A549 (cell line): ENCODE measurements at regions not wholly inside any gene's neighbourhood (a gene's known extent, or its start where the extent isn't known, plus 50 kb on each side); places are given as distances from the start of the nearest gene placed in this dataset.

Source experiments
- ATAC-seq, 2 experiments: fragments of 200-7000 bp in 1 of 2; fragments of >200 bp in 1 of 2; cut with Nextera tagmentation in 1 of 2; cut with Tn5 transposase in 1 of 2; 3 replicates each; pipeline versions ENCODE4 v1.8.0 to v1.9.1; 2018 to 2020; ENCODE audit warnings: mild to moderate bottlenecking in 1 of 2, moderate library complexity in 1 of 2
- CTCF ChIA-PET: fragments of 300-600 bp; sonication (Branson Sonifier 250); formaldehyde crosslinking; extraction: SDS; loops from one replicate; lab custom pipeline; 2021; ENCODE audit warnings: antibody characterized with exemption, inconsistent platforms; lab: Yijun Ruan, JAX
- POLR2A ChIA-PET: fragments of 350-600 bp; formaldehyde crosslinking; extraction: SDS; loops from one replicate; lab custom pipeline; 2021; ENCODE audit warnings: antibody characterized with exemption, inconsistent platforms; lab: Yijun Ruan, JAX
- DNase-seq, 2 experiments: peaks; one replicate each; pipeline versions ENCODE4 v3.0.0 to v3.0.0-alpha.2; 2011 to 2016; ENCODE audit warnings: low read depth in 1 of 2, low spot score in 1 of 2
- FAIRE-seq: peaks from 2 replicates; lab custom pipeline; 2011; peaks lifted over from hg19 to GRCh38; lab: Jason Lieb, UNC
- H3K27ac ChIP-seq, 2 experiments: fragments of >200 bp; sonication (Bioruptor Twin); formaldehyde crosslinking; 3 replicates each; pipeline ENCODE4 v1.5.1; 2016 to 2017
- H3K4me1 ChIP-seq: fragments of >200 bp; sonication (Bioruptor Twin); formaldehyde crosslinking; 3 replicates; pipeline ENCODE4 v1.6.1; 2016
- H3K4me2 ChIP-seq: fragments of >200 bp; sonication (Bioruptor Twin); formaldehyde crosslinking; 3 replicates; pipeline ENCODE4 v1.6.1; 2016
- H3K4me3 ChIP-seq: fragments of >200 bp; sonication (Bioruptor Twin); formaldehyde crosslinking; 3 replicates; pipeline ENCODE4 v1.5.1; 2016
- H3K9me3 ChIP-seq: fragments of >200 bp; sonication (Bioruptor Twin); formaldehyde crosslinking; 3 replicates; pipeline ENCODE4 v1.6.1; 2016
- BHLHE40 ChIP-seq: IDR thresholded peaks from 2 replicates; pipeline ENCODE4 v1.6.1; 2012; ENCODE audit warnings: low read depth, low read length, inconsistent platforms
- EP300 ChIP-seq, 2 experiments: fragments of >200 bp; sonication (Bioruptor Twin); formaldehyde crosslinking; IDR thresholded peaks; 2 replicates in 1 of 2; 3 replicates in 1 of 2; pipeline ENCODE4 v1.6.1; 2016 to 2017
- FOSB ChIP-seq: fragments of 250-450 bp; sonication (Bioruptor Pico); IDR thresholded peaks from 2 replicates; pipeline ENCODE4 v1.5.0; 2020; ENCODE audit warnings: mild to moderate bottlenecking, moderate library complexity
- FOSL2 ChIP-seq, 2 experiments: fragments of 450-650 bp in 1 of 2; fragments of >200 bp in 1 of 2; sonication (Bioruptor Twin) in 1 of 2; formaldehyde crosslinking; IDR thresholded peaks; 2 replicates each; pipeline versions ENCODE4 v1.5.0 to v1.6.1; 2016 to 2020; ENCODE audit warnings: mild to moderate bottlenecking in 1 of 2, moderate library complexity in 1 of 2
- HDAC2 ChIP-seq: fragments of 200-600 bp; sonication (generic); IDR thresholded peaks from 2 replicates; pipeline ENCODE4 v1.6.1; 2016
- HES2 ChIP-seq: fragments of >200 bp; sonication (Bioruptor Twin); formaldehyde crosslinking; IDR thresholded peaks from 2 replicates; pipeline ENCODE4 v1.6.1; 2016
- HOXB13 ChIP-seq: fragments of 250-450 bp; sonication (Bioruptor Pico); IDR thresholded peaks from 2 replicates; pipeline ENCODE4 v1.5.0; 2020; ENCODE audit warnings: low read depth, mild to moderate bottlenecking, moderate library complexity
- KDM5A ChIP-seq: fragments of 200-600 bp; sonication (generic); IDR thresholded peaks from 2 replicates; pipeline ENCODE4 v1.6.1; 2016; ENCODE audit warnings: antibody characterized with exemption, mild to moderate bottlenecking
- MAFK ChIP-seq: fragments of 450-650 bp; IDR thresholded peaks from 2 replicates; pipeline ENCODE4 v1.6.1; 2014; ENCODE audit not compliant: partially characterized antibody
- MAZ ChIP-seq: fragments of 150-350 bp; IDR thresholded peaks from 2 replicates; pipeline ENCODE4 v1.6.1; 2014; ENCODE audit warnings: antibody characterized with exemption, low read depth, low read length, borderline replicate concordance
- MYC ChIP-seq: IDR thresholded peaks from 2 replicates; pipeline ENCODE4 v1.6.1; 2012; ENCODE audit warnings: mild to moderate bottlenecking, inconsistent platforms, low read length, improper control_type of control experiment, borderline replicate concordance
- NFE2L2 ChIP-seq: fragments of 150-350 bp; conservative IDR thresholded peaks from 2 replicates; pipeline ENCODE4 v1.6.1; 2014; ENCODE audit warnings: low read length
- NR3C1 ChIP-seq: fragments of >200 bp; sonication (Bioruptor Twin); formaldehyde crosslinking; IDR thresholded peaks from 3 replicates; pipeline ENCODE4 v1.6.1; 2017
- RCOR1 ChIP-seq: fragments of 150-350 bp; IDR thresholded peaks from 2 replicates; pipeline ENCODE4 v1.6.1; 2014; ENCODE audit warnings: antibody characterized with exemption, low read length, low read depth
- RFX5 ChIP-seq: fragments of 450-650 bp; IDR thresholded peaks from 2 replicates; pipeline ENCODE4 v1.7.1; 2014; ENCODE audit warnings: antibody characterized with exemption, mild to moderate bottlenecking, moderate library complexity
- TP53 ChIP-seq: fragments of 250-450 bp; sonication (Bioruptor Pico); IDR thresholded peaks from 2 replicates; pipeline ENCODE4 v1.5.0; 2021; ENCODE audit warnings: mild to moderate bottlenecking, moderate library complexity
- ZFP36 ChIP-seq: fragments of 450-650 bp; IDR thresholded peaks from 2 replicates; pipeline ENCODE4 v1.6.1; 2014; ENCODE audit warnings: borderline replicate concordance; ENCODE audit not compliant: partially characterized antibody
- ZSCAN20 ChIP-seq: fragments of 250-450 bp; sonication (Bioruptor Pico); IDR thresholded peaks from 2 replicates; pipeline ENCODE4 v1.8.0; 2022; ENCODE audit warnings: mild to moderate bottlenecking, moderate library complexity
- WGBS: methylation state at CpG from one replicate; pipeline ENCODE4 v1.1.6; 2017; ENCODE audit errors: missing lambda C conversion rate; 5-methylcytosine and 5-hydroxymethylcytosine counted together
- TF ChIP-seq, protein P1 (sequence below): fragments of 450-650 bp; IDR thresholded peaks from 2 replicates; pipeline ENCODE4 v1.6.1; 2014; ENCODE audit warnings: antibody characterized with exemption
- TF ChIP-seq, protein P2 (sequence below): fragments of >200 bp; sonication (Bioruptor Twin); formaldehyde crosslinking; IDR thresholded peaks from 3 replicates; pipeline ENCODE4 v1.6.1; 2016
- TF ChIP-seq, protein P3 (sequence below): fragments of 200-600 bp; sonication (generic); IDR thresholded peaks from 2 replicates; pipeline ENCODE4 v1.6.1; 2016; ENCODE audit warnings: antibody characterized with exemption, mild to moderate bottlenecking, moderate library complexity
- TF ChIP-seq, protein P4 (sequence below): fragments of 250-450 bp; sonication (Bioruptor Pico); IDR thresholded peaks from 2 replicates; pipeline ENCODE4 v1.5.0; 2021; ENCODE audit warnings: mild to moderate bottlenecking, moderate library complexity, borderline replicate concordance

GRCh38 chr13:72469906-72470305 is 257.5 kb downstream of the MZT1 start:
- ChIA-PET CTCF (no interaction called here), POLR2A (no interaction called here)
- H3K4me1 ChIP-seq: no peaks in the 10 kb centered on the region
- no peak overlapping the region for H3K27ac ChIP-seq
- TF ChIP-seq FOSB: no peak
- TF ChIP-seq RCOR1: no peak
- TF ChIP-seq, protein P1, sequence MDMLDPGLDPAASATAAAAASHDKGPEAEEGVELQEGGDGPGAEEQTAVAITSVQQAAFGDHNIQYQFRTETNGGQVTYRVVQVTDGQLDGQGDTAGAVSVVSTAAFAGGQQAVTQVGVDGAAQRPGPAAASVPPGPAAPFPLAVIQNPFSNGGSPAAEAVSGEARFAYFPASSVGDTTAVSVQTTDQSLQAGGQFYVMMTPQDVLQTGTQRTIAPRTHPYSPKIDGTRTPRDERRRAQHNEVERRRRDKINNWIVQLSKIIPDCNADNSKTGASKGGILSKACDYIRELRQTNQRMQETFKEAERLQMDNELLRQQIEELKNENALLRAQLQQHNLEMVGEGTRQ: no peak
- no peak for TF ChIP-seq EP300 (IDR thresholded peaks at IDR 0.05)
- TF ChIP-seq MAFK: no peak
- TF ChIP-seq, protein P2, sequence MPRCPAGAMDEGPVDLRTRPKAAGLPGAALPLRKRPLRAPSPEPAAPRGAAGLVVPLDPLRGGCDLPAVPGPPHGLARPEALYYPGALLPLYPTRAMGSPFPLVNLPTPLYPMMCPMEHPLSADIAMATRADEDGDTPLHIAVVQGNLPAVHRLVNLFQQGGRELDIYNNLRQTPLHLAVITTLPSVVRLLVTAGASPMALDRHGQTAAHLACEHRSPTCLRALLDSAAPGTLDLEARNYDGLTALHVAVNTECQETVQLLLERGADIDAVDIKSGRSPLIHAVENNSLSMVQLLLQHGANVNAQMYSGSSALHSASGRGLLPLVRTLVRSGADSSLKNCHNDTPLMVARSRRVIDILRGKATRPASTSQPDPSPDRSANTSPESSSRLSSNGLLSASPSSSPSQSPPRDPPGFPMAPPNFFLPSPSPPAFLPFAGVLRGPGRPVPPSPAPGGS: no peak
- no peak for TF ChIP-seq HDAC2
- TF ChIP-seq TP53 (CRISPR knock-in tag): no peak
- TF ChIP-seq ZSCAN20: no peak
- TF ChIP-seq MYC: no peak
- TF ChIP-seq RFX5: no peak
- TF ChIP-seq KDM5A: no peak
- TF ChIP-seq MAZ: no peak
- no peak for TF ChIP-seq NR3C1
- TF ChIP-seq HES2: no peak
- TF ChIP-seq NFE2L2: no peak
- no peak for TF ChIP-seq ZFP36
- ATAC-seq: no peak
- no peak overlapping the region for H3K4me3 ChIP-seq
- no peak for DNase-seq
- no peak overlapping the region for H3K4me2 ChIP-seq
- no peaks in the 10 kb centered on the region for H3K9me3 ChIP-seq
- no peak for FAIRE-seq

- ATAC-seq: no peak
- Histone ChIP-seq H3K4me1 (no peaks in the 10 kb centered on the region), H3K9me3 (no peaks in the 10 kb centered on the region), H3K4me3 (no peak overlapping the region)
- CTCF ChIA-PET: no interaction called here
- 33% methylated on average over 6 of the region's 7 CpGs for WGBS
- no peak for TF ChIP-seq HOXB13 (CRISPR knock-in tag)
- TF ChIP-seq, all 56 proteins: peak for 0
- DNase-seq (no peak), FAIRE-seq (no peak)
- no peak overlapping the region for H3K27ac ChIP-seq
- POLR2A ChIA-PET: no interaction called here
- no peak overlapping the region for H3K4me2 ChIP-seq
These were observed 263.9 kb downstream of the MZT1 start for GRCh38 chr13:72463561-72463960.

GRCh38 chr13:72462726-72463125 is 264.7 kb downstream of the MZT1 start:
- TF ChIP-seq HES2: no peak
- no peak for FAIRE-seq
- no peak for ATAC-seq
- no peak overlapping the region for H3K27ac ChIP-seq
- H3K9me3 ChIP-seq: no peaks in the 10 kb centered on the region
- H3K4me2 ChIP-seq: no peak overlapping the region
- no peak overlapping the region for H3K4me3 ChIP-seq
- no peaks in the 10 kb centered on the region for H3K4me1 ChIP-seq
- ChIA-PET CTCF (no interaction called here), POLR2A (no interaction called here)
- DNase-seq: no peak

GRCh38 chr13:72462166-72462565 is 265.3 kb downstream of the MZT1 start:
- no peak for ATAC-seq
- CTCF ChIA-PET: no interaction called here
- no peak for TF ChIP-seq NR3C1
- TF ChIP-seq, protein P3, sequence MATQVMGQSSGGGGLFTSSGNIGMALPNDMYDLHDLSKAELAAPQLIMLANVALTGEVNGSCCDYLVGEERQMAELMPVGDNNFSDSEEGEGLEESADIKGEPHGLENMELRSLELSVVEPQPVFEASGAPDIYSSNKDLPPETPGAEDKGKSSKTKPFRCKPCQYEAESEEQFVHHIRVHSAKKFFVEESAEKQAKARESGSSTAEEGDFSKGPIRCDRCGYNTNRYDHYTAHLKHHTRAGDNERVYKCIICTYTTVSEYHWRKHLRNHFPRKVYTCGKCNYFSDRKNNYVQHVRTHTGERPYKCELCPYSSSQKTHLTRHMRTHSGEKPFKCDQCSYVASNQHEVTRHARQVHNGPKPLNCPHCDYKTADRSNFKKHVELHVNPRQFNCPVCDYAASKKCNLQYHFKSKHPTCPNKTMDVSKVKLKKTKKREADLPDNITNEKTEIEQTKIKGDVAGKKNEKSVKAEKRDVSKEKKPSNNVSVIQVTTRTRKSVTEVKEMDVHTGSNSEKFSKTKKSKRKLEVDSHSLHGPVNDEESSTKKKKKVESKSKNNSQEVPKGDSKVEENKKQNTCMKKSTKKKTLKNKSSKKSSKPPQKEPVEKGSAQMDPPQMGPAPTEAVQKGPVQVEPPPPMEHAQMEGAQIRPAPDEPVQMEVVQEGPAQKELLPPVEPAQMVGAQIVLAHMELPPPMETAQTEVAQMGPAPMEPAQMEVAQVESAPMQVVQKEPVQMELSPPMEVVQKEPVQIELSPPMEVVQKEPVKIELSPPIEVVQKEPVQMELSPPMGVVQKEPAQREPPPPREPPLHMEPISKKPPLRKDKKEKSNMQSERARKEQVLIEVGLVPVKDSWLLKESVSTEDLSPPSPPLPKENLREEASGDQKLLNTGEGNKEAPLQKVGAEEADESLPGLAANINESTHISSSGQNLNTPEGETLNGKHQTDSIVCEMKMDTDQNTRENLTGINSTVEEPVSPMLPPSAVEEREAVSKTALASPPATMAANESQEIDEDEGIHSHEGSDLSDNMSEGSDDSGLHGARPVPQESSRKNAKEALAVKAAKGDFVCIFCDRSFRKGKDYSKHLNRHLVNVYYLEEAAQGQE: no peak
- no peak for TF ChIP-seq BHLHE40
- no peak for TF ChIP-seq MYC
- no peak for TF ChIP-seq HDAC2
- TF ChIP-seq FOSL2 (IDR thresholded peaks at IDR 0.05): no peak
- TF ChIP-seq FOSL2 (CRISPR knock-in tag; IDR thresholded peaks at IDR 0.05): no peak
- TF ChIP-seq, protein P1: no peak
- TF ChIP-seq, protein P4, sequence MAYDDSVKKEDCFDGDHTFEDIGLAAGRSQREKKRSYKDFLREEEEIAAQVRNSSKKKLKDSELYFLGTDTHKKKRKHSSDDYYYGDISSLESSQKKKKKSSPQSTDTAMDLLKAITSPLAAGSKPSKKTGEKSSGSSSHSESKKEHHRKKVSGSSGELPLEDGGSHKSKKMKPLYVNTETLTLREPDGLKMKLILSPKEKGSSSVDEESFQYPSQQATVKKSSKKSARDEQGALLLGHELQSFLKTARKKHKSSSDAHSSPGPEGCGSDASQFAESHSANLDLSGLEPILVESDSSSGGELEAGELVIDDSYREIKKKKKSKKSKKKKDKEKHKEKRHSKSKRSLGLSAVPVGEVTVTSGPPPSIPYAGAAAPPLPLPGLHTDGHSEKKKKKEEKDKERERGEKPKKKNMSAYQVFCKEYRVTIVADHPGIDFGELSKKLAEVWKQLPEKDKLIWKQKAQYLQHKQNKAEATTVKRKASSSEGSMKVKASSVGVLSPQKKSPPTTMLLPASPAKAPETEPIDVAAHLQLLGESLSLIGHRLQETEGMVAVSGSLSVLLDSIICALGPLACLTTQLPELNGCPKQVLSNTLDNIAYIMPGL (CRISPR knock-in tag): no peak
- TF ChIP-seq HES2: no peak

More at GRCh38 chr13:72462166-72462565, 265.3 kb downstream of the MZT1 start:
- Histone ChIP-seq H3K4me1 (no peaks in the 10 kb centered on the region), H3K9me3 (no peaks in the 10 kb centered on the region), H3K27ac (no peak overlapping the region), H3K4me3 (no peak overlapping the region), H3K4me2 (no peak overlapping the region)
- POLR2A ChIA-PET: interaction anchor here (0.6 kb wide), 1 partner anchor 206 kb away, joined by 5 read pairs; no protein-coding TSS in a partner anchor
- no peak for FAIRE-seq
- no peak for DNase-seq
